GM18517 (cell line): ENCODE measurements at regions not wholly inside any gene's neighbourhood (a gene's known extent, or its start where the extent isn't known, plus 50 kb on each side); places are given as distances from the start of the nearest gene placed in this dataset.
"Not testable (repeated sequence)": the region's sequence is repeated elsewhere in the genome, so short reads cannot be mapped to it uniquely, and the experiment has no call there.

Source experiments
- ATAC-seq: cut with Tn5 transposase; IDR thresholded peaks from one replicate; pipeline ENCODE4 v1.9.1; 2021; ENCODE audit warnings: mild to moderate bottlenecking, moderate library complexity; ENCODE audit not compliant: unreplicated experiment

- ATAC-seq: no peak
These were observed 227.4 kb upstream of the AZI2 start for GRCh38 chr3:28575746-28576613.

GRCh38 chr3:28576614-28577200 lies 228.1 kb upstream of the AZI2 start:
- no peak for ATAC-seq

- ATAC-seq: no peak
These were observed 229.4 kb upstream of the AZI2 start for GRCh38 chr3:28577941-28578500.

- ATAC-seq: no peak
These were observed 237.7 kb upstream of the AZI2 start for GRCh38 chr3:28586325-28586724.

GRCh38 chr3:28587723-28588122 lies 239.1 kb upstream of the AZI2 start:
- ATAC-seq: no peak

GRCh38 chr3:28590216-28590615 lies 241.6 kb upstream of the AZI2 start:
- no peak for ATAC-seq

GRCh38 chr3:28590860-28591259 lies 242.2 kb upstream of the AZI2 start:
- no peak for ATAC-seq

GRCh38 chr3:28595372-28595771 lies 246.7 kb upstream of the AZI2 start:
- no peak for ATAC-seq

GRCh38 chr3:28597452-28597851 lies 248.8 kb upstream of the AZI2 start:
- no peak for ATAC-seq

- no peak for ATAC-seq
These were observed 249.5 kb upstream of the AZI2 start for GRCh38 chr3:28598165-28598564.

GRCh38 chr3:28601291-28601690 lies 252.7 kb upstream of the AZI2 start:
- no peak for ATAC-seq

GRCh38 chr3:28606283-28606682 lies 257.7 kb upstream of the AZI2 start:
- ATAC-seq: no peak

GRCh38 chr3:28612232-28612631 lies 263.6 kb upstream of the AZI2 start:
- no peak for ATAC-seq

GRCh38 chr3:28613511-28614106 lies 265.0 kb upstream of the AZI2 start:
- no peak for ATAC-seq

- no peak for ATAC-seq
These were observed 266.4 kb upstream of the AZI2 start for GRCh38 chr3:28615071-28615470.

GRCh38 chr3:28615971-28616370 lies 267.3 kb upstream of the AZI2 start:
- ATAC-seq: no peak

GRCh38 chr3:28617821-28618220 lies 269.2 kb upstream of the AZI2 start:
- ATAC-seq: no peak

GRCh38 chr3:28623106-28623505 lies 274.5 kb upstream of the AZI2 start:
- no peak for ATAC-seq

GRCh38 chr3:28624084-28624483 lies 275.5 kb upstream of the AZI2 start:
- ATAC-seq: no peak

- not testable (repeated sequence) for ATAC-seq
These were observed 279.2 kb upstream of the AZI2 start for GRCh38 chr3:28627843-28628242.

GRCh38 chr3:28634019-28634418 lies 285.4 kb upstream of the AZI2 start:
- ATAC-seq: no peak

- no peak for ATAC-seq
These were observed 289.1 kb upstream of the AZI2 start for GRCh38 chr3:28637742-28638141.
